T-cell (primary cell): ENCODE measurements at regions not wholly inside any gene's neighbourhood (a gene's known extent, or its start where the extent isn't known, plus 50 kb on each side); places are given as distances from the start of the nearest gene placed in this dataset.
A peak's percentile ranks its signal among the peaks of the same experiment; 100 is the strongest.

Experiments
- ATAC-seq, 4 experiments: fragments of 200-7000 bp in 3 of 4; fragments of 150-1000 bp in 1 of 4; cut with Tn5 transposase; replicated peaks in 1 of 4; 1 replicate in 3 of 4; 2 replicates in 1 of 4; pipeline ENCODE4 v1.10.0; 2021; ENCODE audit warnings: moderate library complexity in 3 of 4, mild to moderate bottlenecking in 2 of 4, moderate number of reproducible peaks in 1 of 4
- CTCF ChIA-PET, 2 donors: fragments of 300-600 bp; sonication (Branson Sonifier 250); formaldehyde crosslinking; loops; one replicate each; lab custom pipeline; 2022; ENCODE audit warnings: antibody characterized with exemption in 2 of 2; lab: Charles Lee
- POLR2A ChIA-PET, 2 donors: fragments of 300-600 bp; sonication (Branson Sonifier 250); formaldehyde crosslinking; loops; one replicate each; lab custom pipeline; 2022; ENCODE audit warnings: antibody characterized with exemption in 2 of 2; lab: Charles Lee
- DNase-seq, 35 experiments: peaks; one replicate each; pipeline versions ENCODE4 v3.0.0 to v3.0.0-alpha.2; 2013 to 2023
- H3K27ac ChIP-seq: one replicate; pipeline ENCODE4 v1.5.1; 2013; ENCODE audit warnings: low read length
- H3K27me3 ChIP-seq, 2 experiments: replicated peaks in 1 of 2; 1 replicate in 1 of 2; 2 replicates in 1 of 2; pipeline versions ENCODE4 v1.6.1 to v1.7.0; 2013; ENCODE audit warnings: low read length in 1 of 2, mixed read lengths in 1 of 2; ENCODE audit not compliant: control insufficient read depth in 2 of 2, insufficient read depth in 2 of 2; ENCODE audit errors: extremely low read depth in 1 of 2
- H3K36me3 ChIP-seq, 2 donors: 1 replicate in 1 of 2; 2 replicates in 1 of 2; pipeline versions ENCODE4 v1.6.1 to v1.7.0; 2013; ENCODE audit warnings: low read length in 1 of 2; ENCODE audit not compliant: control insufficient read depth in 2 of 2, insufficient read depth in 1 of 2; ENCODE audit errors: extremely low read depth in 1 of 2
- H3K4me1 ChIP-seq, 2 experiments: 1 replicate in 1 of 2; 2 replicates in 1 of 2; pipeline versions ENCODE4 v1.6.1 to v1.7.0; 2013; ENCODE audit warnings: low read length in 2 of 2, mixed read lengths in 1 of 2; ENCODE audit not compliant: insufficient read depth in 2 of 2, control insufficient read depth in 1 of 2; ENCODE audit errors: extremely low read depth in 1 of 2
- H3K4me3 ChIP-seq, 2 donors: 1 replicate in 1 of 2; 2 replicates in 1 of 2; pipeline versions ENCODE4 v1.5.1 to v1.7.0; 2013; ENCODE audit warnings: mild to moderate bottlenecking in 2 of 2, low read length in 1 of 2, moderate library complexity in 1 of 2; ENCODE audit not compliant: control insufficient read depth in 1 of 2; ENCODE audit errors: extremely low read depth in 1 of 2
- H3K9me3 ChIP-seq: 2 replicates; pipeline ENCODE4 v1.7.0; 2013
- H3K27ac Mint-ChIP-seq, 2 donors: one replicate each; pipeline ENCODE4 v1.8.0; 2020 to 2021; ENCODE audit warnings: mild to moderate bottlenecking in 2 of 2, mixed read lengths in 2 of 2
- H3K27me3 Mint-ChIP-seq, 2 donors: one replicate each; pipeline ENCODE4 v1.8.0; 2021 to 2022; ENCODE audit warnings: mixed read lengths in 2 of 2
- H3K36me3 Mint-ChIP-seq: one replicate; pipeline ENCODE4 v1.8.0; 2021; ENCODE audit warnings: mixed read lengths
- H3K4me1 Mint-ChIP-seq, 3 donors: one replicate each; pipeline ENCODE4 v1.8.0; 2020 to 2022; ENCODE audit warnings: mixed read lengths in 3 of 3, mild to moderate bottlenecking in 1 of 3
- H3K4me3 Mint-ChIP-seq, 3 donors: one replicate each; pipeline ENCODE4 v1.8.0; 2020 to 2022; ENCODE audit warnings: mild to moderate bottlenecking in 3 of 3, mixed read lengths in 3 of 3, moderate library complexity in 3 of 3
- H3K9me3 Mint-ChIP-seq, 3 donors: one replicate each; pipeline ENCODE4 v1.8.0; 2020 to 2022; ENCODE audit warnings: mixed read lengths in 3 of 3
- WGBS: methylation state at CpG from one replicate; pipeline ENCODE4 v1.1.5; 2013; ENCODE audit warnings: missing lambda C conversion rate; ENCODE audit not compliant: insufficient coverage; 5-methylcytosine and 5-hydroxymethylcytosine counted together

DNA sequence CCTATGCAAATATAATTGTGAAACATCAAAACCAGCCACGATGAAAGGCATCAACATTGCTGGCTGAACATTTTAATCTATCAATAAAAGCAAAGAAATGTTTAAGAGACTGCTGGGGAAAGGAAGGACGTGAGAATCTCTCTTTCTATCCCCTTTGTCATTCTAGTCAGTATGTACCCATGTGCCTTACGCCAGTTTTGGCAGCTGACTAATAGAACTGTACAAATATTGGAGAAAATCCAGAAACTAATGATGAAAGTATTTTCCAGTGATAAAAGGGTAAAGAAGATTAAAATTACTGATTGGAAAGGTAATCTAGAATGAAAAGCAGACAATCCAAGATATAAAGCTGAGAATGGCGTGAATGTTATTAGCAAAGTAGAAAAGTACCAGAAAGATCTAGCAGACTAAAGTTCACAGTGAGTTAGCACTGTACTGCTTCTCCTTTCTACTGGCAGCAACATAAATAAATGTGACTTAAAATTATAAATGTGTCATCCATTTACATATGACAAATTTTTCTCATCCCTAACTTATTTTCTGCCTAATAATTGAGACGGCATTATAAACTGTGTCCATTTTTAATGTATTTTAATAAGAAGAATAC, 401.9 kb upstream of the CNTN4 start:
- Mint-ChIP-seq H3K4me1 (no peaks in the 10 kb centered on the region), H3K36me3 (no peaks in the 10 kb centered on the region), H3K27ac (no peak overlapping the region), H3K27me3 (no peaks in the 10 kb centered on the region), H3K4me3 (no peak overlapping the region), H3K9me3 (peaks cover 3 to 10% (median 4%) of the 10 kb centered on the region in 3 donors)
- POLR2A ChIA-PET, result no interaction called here
- Histone ChIP-seq H3K36me3 (no peaks in the 10 kb centered on the region), H3K4me1 (no peaks in the 10 kb centered on the region), H3K9me3 (no peaks in the 10 kb centered on the region), H3K4me3 (no peak overlapping the region), H3K27ac (no peak overlapping the region), H3K27me3 (no peaks in the 10 kb centered on the region)
- ATAC-seq, result no peak
- WGBS, result no CpG with 5 or more reads among the region's 5 CpGs
- DNase-seq, result no peak
- CTCF ChIA-PET, result no interaction called here

DNA sequence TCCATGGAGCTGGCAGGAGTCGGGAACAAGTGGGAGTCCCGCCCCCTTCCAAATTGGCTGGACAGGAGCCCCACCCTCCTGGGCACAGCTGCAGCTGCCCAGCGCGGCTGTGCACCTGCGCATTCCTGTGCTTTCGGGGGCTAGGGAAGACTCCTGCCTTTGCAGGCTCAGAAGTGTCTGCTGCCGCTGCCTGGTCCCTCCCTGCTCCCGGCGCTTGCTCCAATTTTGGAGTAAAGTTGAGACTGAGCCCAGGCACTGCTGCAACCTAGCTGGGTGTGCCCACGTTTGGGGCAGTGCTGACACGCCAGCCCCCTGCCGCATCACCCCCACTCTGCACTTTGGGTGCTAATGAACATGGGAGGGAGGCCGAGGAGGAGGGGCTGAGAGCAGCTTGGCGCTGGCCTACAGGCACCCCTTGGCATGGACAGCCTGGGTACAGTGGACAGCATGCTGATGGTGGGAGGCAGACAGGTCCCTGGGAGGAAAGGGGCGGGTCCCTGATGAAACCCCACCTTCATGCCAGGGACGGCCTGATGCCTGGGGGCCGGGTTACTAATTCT, 399.2 kb upstream of the CNTN4 start:
- Mint-ChIP-seq H3K27me3 (no peaks in the 10 kb centered on the region), H3K27ac (no peak overlapping the region), H3K36me3 (no peaks in the 10 kb centered on the region), H3K9me3 (peaks cover 3 to 11% (median 4%) of the 10 kb centered on the region in 3 donors), H3K4me3 (no peak overlapping the region), H3K4me1 (no peaks in the 10 kb centered on the region)
- DNase-seq (no peak), ATAC-seq (no peak)
- ChIA-PET POLR2A (no interaction called here), CTCF (no interaction called here)
- no peaks in the 10 kb centered on the region for H3K27me3 ChIP-seq
- H3K4me1 ChIP-seq, result no peaks in the 10 kb centered on the region
- no peak overlapping the region for H3K4me3 ChIP-seq
- 88% methylated on average over 15 of the region's 17 CpGs for WGBS
- no peak overlapping the region for H3K27ac ChIP-seq
- no peaks in the 10 kb centered on the region for H3K36me3 ChIP-seq
- H3K9me3 ChIP-seq, result no peaks in the 10 kb centered on the region

DNA sequence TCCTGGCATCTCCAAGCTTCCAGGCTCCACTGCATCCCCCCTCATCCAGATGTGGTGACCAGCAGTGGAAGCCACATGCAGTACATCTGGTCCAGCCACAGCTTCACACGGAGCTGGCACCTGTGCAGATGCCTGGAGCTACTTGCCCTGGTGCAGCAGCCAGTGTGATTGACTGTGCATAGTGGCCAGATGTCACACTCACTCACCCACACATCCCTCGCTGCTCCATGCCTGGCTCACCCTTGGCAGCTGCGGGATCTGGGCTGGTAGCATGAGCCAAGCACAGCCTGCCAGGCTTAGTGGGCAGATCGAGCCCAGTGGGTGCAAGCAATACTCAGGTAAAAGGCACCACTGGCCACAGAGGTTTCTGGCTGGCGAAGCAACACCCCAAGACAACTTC, 398.0 kb upstream of the CNTN4 start:
- 66% methylated on average over 5 of the region's 5 CpGs for WGBS
- Histone ChIP-seq H3K9me3 (no peaks in the 10 kb centered on the region), H3K27me3 (no peaks in the 10 kb centered on the region), H3K4me1 (no peaks in the 10 kb centered on the region), H3K4me3 (no peak overlapping the region), H3K36me3 (no peaks in the 10 kb centered on the region), H3K27ac (no peak overlapping the region)
- ChIA-PET POLR2A (no interaction called here), CTCF (no interaction called here)
- Mint-ChIP-seq H3K9me3 (peaks cover 0 to 7% (median 0%) of the 10 kb centered on the region in 3 donors), H3K4me1 (no peaks in the 10 kb centered on the region), H3K27me3 (no peaks in the 10 kb centered on the region), H3K4me3 (no peak overlapping the region), H3K36me3 (no peaks in the 10 kb centered on the region), H3K27ac (no peak overlapping the region)
- ATAC-seq (peak in 1 of 4 experiments; percentile 31), DNase-seq (no peak)

DNA sequence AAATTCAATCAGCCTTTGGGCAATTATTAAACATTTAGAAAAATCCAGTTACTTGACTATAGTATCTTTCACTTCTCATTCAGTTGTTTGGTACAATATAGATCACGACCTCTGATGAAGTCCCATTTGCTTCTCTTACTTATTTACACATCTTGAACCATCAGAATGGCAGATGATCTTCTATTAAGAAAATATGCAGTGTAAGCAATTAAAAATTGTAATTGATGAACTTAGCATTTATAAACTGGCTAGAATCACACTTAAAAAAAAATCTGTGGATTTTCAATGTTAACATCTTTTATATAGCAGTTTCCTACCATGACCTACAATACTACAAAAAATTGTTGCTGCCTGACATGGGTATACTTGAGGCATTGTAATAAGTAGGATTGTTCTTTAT, 395.5 kb upstream of the CNTN4 start:
- no peaks in the 10 kb centered on the region for H3K27me3 Mint-ChIP-seq
- peaks cover 3 to 9% (median 3%) of the 10 kb centered on the region in 3 donors for H3K9me3 Mint-ChIP-seq
- no CpG with 5 or more reads among the region's 1 CpG for WGBS
- H3K4me1 Mint-ChIP-seq, result no peaks in the 10 kb centered on the region
- H3K27ac Mint-ChIP-seq, result no peak overlapping the region
- H3K4me3 Mint-ChIP-seq, result no peak overlapping the region
- no peaks in the 10 kb centered on the region for H3K36me3 ChIP-seq
- ChIA-PET CTCF (no interaction called here), POLR2A (no interaction called here)
- H3K4me3 ChIP-seq, result no peak overlapping the region
- H3K4me1 ChIP-seq, result no peaks in the 10 kb centered on the region
- H3K36me3 Mint-ChIP-seq, result no peaks in the 10 kb centered on the region
- DNase-seq (no peak), ATAC-seq (no peak)
- H3K27me3 ChIP-seq, result no peaks in the 10 kb centered on the region
- H3K27ac ChIP-seq, result no peak overlapping the region
- H3K9me3 ChIP-seq, result no peaks in the 10 kb centered on the region

DNA sequence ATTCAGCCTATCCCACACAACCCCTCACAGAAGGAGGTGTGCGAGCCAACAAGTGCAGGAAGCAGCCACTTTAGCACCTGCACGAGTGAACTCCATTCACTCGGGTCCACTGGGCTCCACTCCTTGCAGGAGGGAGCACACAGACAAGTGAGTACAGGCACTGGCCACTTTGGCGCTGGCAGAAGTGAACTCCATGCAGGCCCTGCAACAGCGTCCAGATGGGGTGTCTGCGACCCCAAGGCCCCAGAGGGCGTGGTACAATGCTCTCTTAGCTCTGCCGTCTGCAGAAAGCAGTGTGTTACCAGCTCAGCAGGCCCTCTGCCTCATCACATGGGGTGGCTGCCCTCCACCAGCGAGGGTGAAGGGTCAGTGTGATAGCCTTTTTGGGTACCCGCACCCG, 388.0 kb upstream of the CNTN4 start:
- 77% methylated on average over 9 of the region's 11 CpGs for WGBS
- Histone ChIP-seq H3K27me3 (no peaks in the 10 kb centered on the region), H3K4me3 (no peak overlapping the region), H3K36me3 (no peaks in the 10 kb centered on the region), H3K9me3 (no peaks in the 10 kb centered on the region), H3K4me1 (no peaks in the 10 kb centered on the region), H3K27ac (no peak overlapping the region)
- H3K27ac Mint-ChIP-seq, result no peak overlapping the region
- ChIA-PET POLR2A (no interaction called here), CTCF (no interaction called here)
- DNase-seq, result no peak
- H3K4me1 Mint-ChIP-seq, result no peaks in the 10 kb centered on the region
- ATAC-seq, result no peak
- H3K27me3 Mint-ChIP-seq, result no peaks in the 10 kb centered on the region
- peaks cover 0 to 17% (median 5%) of the 10 kb centered on the region in 3 donors for H3K9me3 Mint-ChIP-seq
- H3K4me3 Mint-ChIP-seq, result no peak overlapping the region
- no peaks in the 10 kb centered on the region for H3K36me3 Mint-ChIP-seq

DNA sequence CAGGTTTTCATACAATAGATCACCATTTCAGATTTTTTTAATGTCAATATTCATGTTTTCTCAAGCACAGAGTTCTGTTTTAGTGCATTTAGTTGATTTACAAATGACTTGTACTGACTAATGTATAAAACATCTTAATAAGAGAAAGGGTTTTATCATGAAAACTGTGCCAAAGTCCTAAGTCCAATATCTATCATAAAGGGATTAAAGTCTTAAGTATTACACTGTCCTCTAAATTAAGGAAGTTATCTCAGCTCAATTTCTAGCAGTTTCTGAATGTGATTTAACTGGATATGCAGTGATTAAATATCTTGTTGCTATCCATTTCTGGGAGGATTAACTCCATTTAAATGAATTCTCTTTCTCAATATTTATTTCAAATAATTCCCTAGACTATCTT, 381.1 kb upstream of the CNTN4 start:
- DNase-seq (no peak), ATAC-seq (no peak)
- H3K4me3 ChIP-seq, result no peak overlapping the region
- no peaks in the 10 kb centered on the region for H3K27me3 Mint-ChIP-seq
- H3K36me3 Mint-ChIP-seq, result no peaks in the 10 kb centered on the region
- no peaks in the 10 kb centered on the region for H3K36me3 ChIP-seq
- no peak overlapping the region for H3K4me3 Mint-ChIP-seq
- H3K9me3 Mint-ChIP-seq, result peaks cover 3 to 22% (median 10%) of the 10 kb centered on the region in 3 donors
- no peaks in the 10 kb centered on the region for H3K9me3 ChIP-seq
- no peaks in the 10 kb centered on the region for H3K27me3 ChIP-seq
- H3K27ac ChIP-seq, result no peak overlapping the region
- H3K27ac Mint-ChIP-seq, result no peak overlapping the region
- CTCF ChIA-PET, result no interaction called here
- H3K4me1 ChIP-seq, result no peaks in the 10 kb centered on the region
- POLR2A ChIA-PET, result no interaction called here
- H3K4me1 Mint-ChIP-seq, result no peaks in the 10 kb centered on the region

DNA sequence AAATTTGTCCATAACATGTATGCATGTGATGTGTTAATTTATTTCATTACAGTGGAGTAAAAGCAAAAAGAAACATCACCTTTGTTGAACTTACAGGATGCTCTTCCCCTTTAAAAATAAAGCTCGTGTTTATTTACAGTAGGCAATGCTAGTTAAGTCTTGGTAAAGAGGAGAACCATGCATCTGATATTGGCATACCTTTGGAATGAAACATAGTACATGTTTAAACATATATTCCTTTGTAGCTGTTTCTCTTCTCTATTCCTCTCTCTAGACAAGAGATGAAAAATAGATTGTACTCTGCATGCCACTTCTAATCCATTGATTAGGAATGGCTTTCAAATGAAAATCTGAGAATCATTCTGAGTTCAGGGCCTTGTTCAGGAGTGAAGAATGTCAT, 374.9 kb upstream of the CNTN4 start:
- Histone ChIP-seq H3K9me3 (peaks cover 2% of the 10 kb centered on the region), H3K27me3 (no peaks in the 10 kb centered on the region), H3K27ac (no peak overlapping the region), H3K36me3 (no peaks in the 10 kb centered on the region), H3K4me1 (no peaks in the 10 kb centered on the region), H3K4me3 (no peak overlapping the region)
- H3K27me3 Mint-ChIP-seq, result no peaks in the 10 kb centered on the region
- H3K36me3 Mint-ChIP-seq, result no peaks in the 10 kb centered on the region
- H3K27ac Mint-ChIP-seq, result no peak overlapping the region
- WGBS, result no CpG with 5 or more reads among the region's 1 CpG
- ATAC-seq, result no peak
- no peak overlapping the region for H3K4me3 Mint-ChIP-seq
- H3K4me1 Mint-ChIP-seq, result no peaks in the 10 kb centered on the region
- CTCF ChIA-PET, result no interaction called here
- H3K9me3 Mint-ChIP-seq, result peaks cover 3 to 21% (median 13%) of the 10 kb centered on the region in 3 donors
- POLR2A ChIA-PET, result no interaction called here
- no peak for DNase-seq
